Neural progenitor cell (in vitro differentiated cells): ENCODE measurements at regions not wholly inside any gene's neighbourhood (a gene's known extent, or its start where the extent isn't known, plus 50 kb on each side); places are given as distances from the start of the nearest gene placed in this dataset.

ENCODE experiments used
- DNase-seq: peaks from one replicate; pipeline ENCODE4 v3.0.0-alpha.2; 2016; ENCODE audit warnings: low spot score
- H2AFZ ChIP-seq: fragments of 200-600 bp; sonication (generic); replicated peaks from 2 replicates; pipeline ENCODE4 v1.6.1; 2016; ENCODE audit warnings: antibody characterized with exemption
- H3F3A ChIP-seq: fragments of 200-600 bp; sonication (generic); 2 replicates; pipeline ENCODE4 v1.6.1; 2016; ENCODE audit warnings: antibody characterized with exemption, low read depth
- H3K27ac ChIP-seq: fragments of 200-600 bp; sonication (generic); 2 replicates; pipeline ENCODE4 v1.5.1; 2016; ENCODE audit warnings: mild to moderate bottlenecking
- H3K27me3 ChIP-seq: fragments of 200-600 bp; sonication (generic); 2 replicates; pipeline ENCODE4 v1.6.1; 2016; ENCODE audit warnings: mild to moderate bottlenecking, moderate library complexity
- H3K36me3 ChIP-seq: fragments of 200-600 bp; sonication (generic); 2 replicates; pipeline ENCODE4 v1.5.1; 2016
- H3K4me1 ChIP-seq: fragments of 200-600 bp; sonication (generic); 2 replicates; pipeline ENCODE4 v1.6.1; 2016; ENCODE audit warnings: mixed run types
- H3K4me2 ChIP-seq: fragments of 200-600 bp; sonication (generic); 2 replicates; pipeline ENCODE4 v1.6.1; 2016
- H3K4me3 ChIP-seq: fragments of 200-600 bp; sonication (generic); 2 replicates; pipeline ENCODE4 v1.5.1; 2016
- H3K79me2 ChIP-seq: fragments of 200-600 bp; sonication (generic); 2 replicates; pipeline ENCODE4 v1.6.1; 2016; ENCODE audit warnings: low read depth
- H3K9ac ChIP-seq: fragments of 200-600 bp; sonication (generic); 2 replicates; pipeline ENCODE4 v1.6.1; 2016
- H3K9me3 ChIP-seq: fragments of 200-600 bp; sonication (generic); 2 replicates; pipeline ENCODE4 v1.5.1; 2016; ENCODE audit warnings: low read depth
- H4K20me1 ChIP-seq: fragments of 200-600 bp; sonication (generic); 2 replicates; pipeline ENCODE4 v1.6.1; 2016; ENCODE audit warnings: low read depth
- H3K27ac Mint-ChIP-seq: 3 replicates; pipeline ENCODE4 v1.8.0; 2021; ENCODE audit warnings: mixed read lengths
- H3K27me3 Mint-ChIP-seq: 2 replicates; pipeline ENCODE4 v1.8.0; 2022; ENCODE audit warnings: low read depth, mild to moderate bottlenecking, inconsistent platforms, moderate library complexity, mixed read lengths; ENCODE audit not compliant: insufficient read depth
- H3K36me3 Mint-ChIP-seq: 3 replicates; pipeline ENCODE4 v1.8.0; 2021; ENCODE audit warnings: mixed read lengths
- H3K4me1 Mint-ChIP-seq: 3 replicates; pipeline ENCODE4 v1.8.0; 2021; ENCODE audit warnings: mixed read lengths
- H3K4me3 Mint-ChIP-seq: 3 replicates; pipeline ENCODE4 v1.8.0; 2021; ENCODE audit warnings: mild to moderate bottlenecking, moderate library complexity, mixed read lengths
- H3K9me3 Mint-ChIP-seq: 3 replicates; pipeline ENCODE4 v1.8.0; 2020; ENCODE audit warnings: mixed read lengths
- CTCF ChIP-seq: fragments of 200-600 bp; sonication (generic); IDR thresholded peaks from 2 replicates; pipeline ENCODE4 v1.5.1; 2017; ENCODE audit warnings: antibody characterized with exemption, mild to moderate bottlenecking
- EZH2 ChIP-seq: fragments of 200-600 bp; sonication (generic); IDR thresholded peaks from 2 replicates; pipeline ENCODE4 v1.6.1; 2017; ENCODE audit warnings: antibody characterized with exemption, mild to moderate bottlenecking, moderate library complexity
- EZH2phosphoT487 ChIP-seq: fragments of 200-600 bp; sonication (generic); IDR thresholded peaks from 2 replicates; pipeline ENCODE4 v1.6.1; 2017; ENCODE audit warnings: antibody characterized with exemption

- H3K9ac ChIP-seq = no peak overlapping the region
- H3F3A ChIP-seq = no peaks in the 10 kb centered on the region
- H3K79me2 ChIP-seq = no peaks in the 10 kb centered on the region
- no peak overlapping the region for H3K4me2 ChIP-seq
- H3K27ac ChIP-seq = no peak overlapping the region
- no peak overlapping the region for H3K4me3 ChIP-seq
- Mint-ChIP-seq H3K4me1 (peaks cover 22% of the 10 kb centered on the region), H3K9me3 (no peaks in the 10 kb centered on the region), H3K36me3 (no peaks in the 10 kb centered on the region), H3K4me3 (no peak overlapping the region), H3K27me3 (peaks cover 9% of the 10 kb centered on the region), H3K27ac (peak overlapping the region; percentile 5)
- no peaks in the 10 kb centered on the region for H3K9me3 ChIP-seq
- no peaks in the 10 kb centered on the region for H4K20me1 ChIP-seq
- no peaks in the 10 kb centered on the region for H3K27me3 ChIP-seq
- DNase-seq = no peak
- H3K4me1 ChIP-seq = peaks cover 19% of the 10 kb centered on the region
- H2AFZ ChIP-seq = no peak overlapping the region
- no peaks in the 10 kb centered on the region for H3K36me3 ChIP-seq
- TF ChIP-seq EZH2phosphoT487 = no peak
These were observed 58.3 kb upstream of the RASGRP1 start for GRCh38 chr15:38622908-38623307.

- no peak overlapping the region for H3K27ac Mint-ChIP-seq
- H3K4me1 Mint-ChIP-seq = peaks cover 23% of the 10 kb centered on the region
- no peak overlapping the region for H3K4me2 ChIP-seq
These were observed 59.1 kb upstream of the RASGRP1 start for GRCh38 chr15:38623744-38624143.

GRCh38 chr15:38624244-38625205 lies 59.9 kb upstream of the RASGRP1 start:
- H3K4me3 Mint-ChIP-seq = no peak overlapping the region
- H3K4me3 ChIP-seq = no peak overlapping the region
- H3K4me1 Mint-ChIP-seq = peaks cover 23% of the 10 kb centered on the region
- DNase-seq = no peak
- H3K27me3 Mint-ChIP-seq = peaks cover 9% of the 10 kb centered on the region
- TF ChIP-seq EZH2 (no peak), CTCF (no peak), EZH2phosphoT487 (no peak)
- H3K4me2 ChIP-seq = no peak overlapping the region
- H3K9me3 Mint-ChIP-seq = no peaks in the 10 kb centered on the region
- peaks cover 19% of the 10 kb centered on the region for H3K4me1 ChIP-seq
- H3F3A ChIP-seq = no peaks in the 10 kb centered on the region
- H3K79me2 ChIP-seq = no peaks in the 10 kb centered on the region
- no peaks in the 10 kb centered on the region for H3K36me3 ChIP-seq
- H3K9ac ChIP-seq = no peak overlapping the region
- no peak overlapping the region for H3K27ac ChIP-seq
- H3K9me3 ChIP-seq = no peaks in the 10 kb centered on the region
- no peaks in the 10 kb centered on the region for H4K20me1 ChIP-seq
- H2AFZ ChIP-seq = no peak overlapping the region
- H3K27ac Mint-ChIP-seq = no peak overlapping the region
- no peaks in the 10 kb centered on the region for H3K27me3 ChIP-seq
- H3K36me3 Mint-ChIP-seq = no peaks in the 10 kb centered on the region

More at GRCh38 chr15:38623744-38624143, 59.1 kb upstream of the RASGRP1 start:
- H3K36me3 Mint-ChIP-seq = no peaks in the 10 kb centered on the region
- H3K27me3 Mint-ChIP-seq = peaks cover 9% of the 10 kb centered on the region
- H3K9ac ChIP-seq = no peak overlapping the region
- no peaks in the 10 kb centered on the region for H3K9me3 Mint-ChIP-seq
- no peaks in the 10 kb centered on the region for H4K20me1 ChIP-seq
- H3K27me3 ChIP-seq = no peaks in the 10 kb centered on the region
- H3K27ac ChIP-seq = no peak overlapping the region
- H3K36me3 ChIP-seq = no peaks in the 10 kb centered on the region
- H3K79me2 ChIP-seq = no peaks in the 10 kb centered on the region
- H3F3A ChIP-seq = no peaks in the 10 kb centered on the region
- no peak overlapping the region for H2AFZ ChIP-seq
- no peak overlapping the region for H3K4me3 ChIP-seq
- DNase-seq = no peak
- no peak for TF ChIP-seq EZH2phosphoT487
- no peak for TF ChIP-seq CTCF
- TF ChIP-seq EZH2 = no peak
- no peaks in the 10 kb centered on the region for H3K9me3 ChIP-seq
- no peak overlapping the region for H3K4me3 Mint-ChIP-seq
- peaks cover 19% of the 10 kb centered on the region for H3K4me1 ChIP-seq

- Histone ChIP-seq H3K9me3 (no peaks in the 10 kb centered on the region), H3K79me2 (no peaks in the 10 kb centered on the region), H2AFZ (peak overlapping the region; percentile 89), H4K20me1 (no peaks in the 10 kb centered on the region), H3K27ac (no peak overlapping the region), H3K36me3 (no peaks in the 10 kb centered on the region), H3K27me3 (no peaks in the 10 kb centered on the region), H3K4me2 (no peak overlapping the region), H3K4me1 (peaks cover 11% of the 10 kb centered on the region), H3K9ac (no peak overlapping the region), H3K4me3 (no peak overlapping the region), H3F3A (no peaks in the 10 kb centered on the region)
- peaks cover 9% of the 10 kb centered on the region for H3K27me3 Mint-ChIP-seq
- no peak overlapping the region for H3K4me3 Mint-ChIP-seq
- TF ChIP-seq EZH2 = no peak
- no peak for TF ChIP-seq CTCF
- TF ChIP-seq EZH2phosphoT487 = no peak
- no peaks in the 10 kb centered on the region for H3K36me3 Mint-ChIP-seq
- no peaks in the 10 kb centered on the region for H3K9me3 Mint-ChIP-seq
- no peak overlapping the region for H3K27ac Mint-ChIP-seq
- peaks cover 13% of the 10 kb centered on the region for H3K4me1 Mint-ChIP-seq
- DNase-seq = no peak
These were observed 61.3 kb upstream of the RASGRP1 start for GRCh38 chr15:38625886-38626285.
